ENCODE measurements at regions not wholly inside any gene's neighbourhood (a gene's known extent, or its start where the extent isn't known, plus 50 kb on each side); places are given as distances from the start of the nearest gene placed in this dataset.
A peak's percentile ranks its signal among the peaks of the same experiment; 100 is the strongest.

DNA sequence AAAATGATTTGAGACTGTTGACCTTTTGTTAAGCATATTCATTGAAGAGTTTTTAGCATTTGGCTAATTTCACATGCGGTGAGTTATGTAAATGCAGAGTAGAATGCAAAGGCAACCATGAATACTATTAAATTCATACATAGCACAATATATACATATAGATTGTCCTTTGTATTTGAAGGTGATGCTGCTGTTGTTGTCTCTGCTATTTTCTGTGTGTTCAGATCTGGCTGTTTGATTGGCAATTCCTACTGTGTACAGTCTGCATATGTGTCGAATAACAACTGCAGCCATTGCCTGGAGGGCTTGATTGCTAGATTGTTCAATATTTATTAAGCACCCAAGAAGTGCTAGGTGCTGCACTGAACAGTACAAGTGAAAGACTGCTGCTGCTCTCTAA, 187.4 kb downstream of the FOXG1 start:
- Histone ChIP-seq H3K36me3 (ENCODE audit: control insufficient read depth, insufficient read depth, low read length) (no peaks in the 10 kb centered on the region), H3K9ac (ENCODE audit: extremely low read depth, low read length, poor library complexity, severe bottlenecking) (no peak overlapping the region), H3K4me3 (ENCODE audit: low read length) (no peak overlapping the region), H3K27me3 (ENCODE audit: control insufficient read depth, insufficient read depth, low read length, poor library complexity, severe bottlenecking) (no peaks in the 10 kb centered on the region), H3K27ac (ENCODE audit: low read depth, low read length) (no peak overlapping the region), H3K4me1 (ENCODE audit: control insufficient read depth, insufficient read depth, low read length) (no peaks in the 10 kb centered on the region), H3K9me3 (ENCODE audit: control insufficient read depth, low read length) (no peaks in the 10 kb centered on the region)
- Mint-ChIP-seq H3K36me3 (ENCODE audit: low read depth) (no peaks in the 10 kb centered on the region), H3K4me1 (no peaks in the 10 kb centered on the region), H3K27ac (no peak overlapping the region), H3K4me3 (no peak overlapping the region), H3K27me3 (ENCODE audit: insufficient read depth) (peaks cover 7% of the 10 kb centered on the region), H3K9me3 (peaks cover 2% of the 10 kb centered on the region)
- TF ChIP-seq, protein P1, sequence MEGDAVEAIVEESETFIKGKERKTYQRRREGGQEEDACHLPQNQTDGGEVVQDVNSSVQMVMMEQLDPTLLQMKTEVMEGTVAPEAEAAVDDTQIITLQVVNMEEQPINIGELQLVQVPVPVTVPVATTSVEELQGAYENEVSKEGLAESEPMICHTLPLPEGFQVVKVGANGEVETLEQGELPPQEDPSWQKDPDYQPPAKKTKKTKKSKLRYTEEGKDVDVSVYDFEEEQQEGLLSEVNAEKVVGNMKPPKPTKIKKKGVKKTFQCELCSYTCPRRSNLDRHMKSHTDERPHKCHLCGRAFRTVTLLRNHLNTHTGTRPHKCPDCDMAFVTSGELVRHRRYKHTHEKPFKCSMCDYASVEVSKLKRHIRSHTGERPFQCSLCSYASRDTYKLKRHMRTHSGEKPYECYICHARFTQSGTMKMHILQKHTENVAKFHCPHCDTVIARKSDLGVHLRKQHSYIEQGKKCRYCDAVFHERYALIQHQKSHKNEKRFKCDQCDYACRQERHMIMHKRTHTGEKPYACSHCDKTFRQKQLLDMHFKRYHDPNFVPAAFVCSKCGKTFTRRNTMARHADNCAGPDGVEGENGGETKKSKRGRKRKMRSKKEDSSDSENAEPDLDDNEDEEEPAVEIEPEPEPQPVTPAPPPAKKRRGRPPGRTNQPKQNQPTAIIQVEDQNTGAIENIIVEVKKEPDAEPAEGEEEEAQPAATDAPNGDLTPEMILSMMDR (conservative IDR thresholded peaks at IDR 0.05) = no peak
- DNase-seq = no peak
- WGBS, 2 experiments (ENCODE audit: insufficient coverage in 1 of 2, insufficient read length in 1 of 2) = 95% methylated on average over 2 of the region's 2 CpGs; no CpG with 5 or more reads in 1 of the 2 experiments

DNA sequence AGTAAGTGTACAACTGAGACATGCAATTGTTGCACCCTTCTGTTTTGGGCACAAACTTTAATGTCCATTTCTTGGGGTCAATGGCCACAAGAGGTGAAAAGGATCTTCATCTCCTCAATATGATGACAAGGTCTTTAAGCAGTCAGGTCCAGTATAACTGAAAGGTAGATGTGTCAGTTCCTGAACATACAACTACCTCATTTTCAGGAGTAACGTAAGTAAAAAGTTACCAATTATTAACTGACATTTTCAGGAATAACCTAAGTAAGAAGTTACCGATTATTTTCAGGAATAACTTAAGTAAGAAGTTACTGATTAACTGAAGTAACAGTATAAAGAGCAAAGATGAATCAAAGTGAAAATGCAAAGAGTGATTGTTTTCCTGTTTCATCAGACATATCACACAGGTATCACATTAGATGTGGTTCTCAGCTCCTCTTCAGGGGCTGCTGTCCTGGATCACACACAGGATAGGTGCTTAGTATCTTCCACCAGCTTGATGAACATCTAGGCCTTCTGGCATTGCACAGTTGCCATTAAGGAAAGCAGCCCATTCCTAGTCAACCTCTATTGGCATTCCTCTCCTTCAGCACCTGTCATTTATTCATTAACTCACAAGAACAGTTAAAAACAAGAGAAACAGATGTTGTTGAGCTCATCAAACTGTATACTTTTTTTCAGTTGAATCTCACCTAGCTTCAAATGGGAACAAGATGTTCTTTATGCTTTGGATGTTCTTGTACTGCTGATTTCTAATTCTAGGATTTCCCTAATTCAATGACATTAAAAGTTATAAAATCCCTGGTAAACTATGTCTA, 200.0 kb downstream of the FOXG1 start:
- Mint-ChIP-seq H3K4me1 (peaks cover 5% of the 10 kb centered on the region), H3K9me3 (no peaks in the 10 kb centered on the region), H3K4me3 (no peak overlapping the region), H3K27me3 (ENCODE audit: insufficient read depth) (peaks cover 3% of the 10 kb centered on the region), H3K36me3 (ENCODE audit: low read depth) (no peaks in the 10 kb centered on the region), H3K27ac (no peak overlapping the region)
- Histone ChIP-seq H3K27me3 (ENCODE audit: control insufficient read depth, insufficient read depth, low read length, poor library complexity, severe bottlenecking) (no peaks in the 10 kb centered on the region), H3K36me3 (ENCODE audit: control insufficient read depth, insufficient read depth, low read length) (no peaks in the 10 kb centered on the region), H3K4me3 (ENCODE audit: low read length) (no peak overlapping the region), H3K9me3 (ENCODE audit: control insufficient read depth, low read length) (peaks cover 7% of the 10 kb centered on the region), H3K9ac (ENCODE audit: extremely low read depth, low read length, poor library complexity, severe bottlenecking) (no peak overlapping the region), H3K4me1 (ENCODE audit: control insufficient read depth, insufficient read depth, low read length) (no peaks in the 10 kb centered on the region), H3K27ac (ENCODE audit: low read depth, low read length) (no peak overlapping the region)
- 100% methylated on average over 1 to 2 of the region's 2 CpGs for WGBS, 2 experiments (ENCODE audit: insufficient coverage in 1 of 2, insufficient read length in 1 of 2)
- DNase-seq = no peak
- TF ChIP-seq, protein P1 (conservative IDR thresholded peaks at IDR 0.05) = no peak

DNA sequence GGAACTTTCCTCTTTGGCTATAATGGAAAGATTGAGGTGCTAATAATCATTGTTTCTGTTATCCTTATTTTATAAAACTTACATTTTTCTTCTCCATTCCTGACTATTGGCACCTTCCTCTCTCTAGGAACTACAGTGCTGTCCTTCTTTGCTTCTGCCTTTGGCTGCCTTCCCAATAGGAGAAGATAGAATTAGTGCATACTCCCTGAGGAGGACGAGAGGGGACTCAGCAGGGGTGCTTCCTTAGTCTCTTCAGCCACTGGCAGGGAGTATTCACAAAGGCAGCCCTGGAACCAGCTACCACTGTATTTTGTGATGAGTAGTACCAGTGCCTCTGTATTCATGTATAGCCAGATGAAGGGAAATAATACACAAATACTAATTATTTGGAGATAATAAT, 208.5 kb downstream of the FOXG1 start:
- Histone ChIP-seq H3K27ac (ENCODE audit: low read depth, low read length) (no peak overlapping the region), H3K9ac (ENCODE audit: extremely low read depth, low read length, poor library complexity, severe bottlenecking) (no peak overlapping the region), H3K4me3 (ENCODE audit: low read length) (no peak overlapping the region), H3K9me3 (ENCODE audit: control insufficient read depth, low read length) (no peaks in the 10 kb centered on the region), H3K4me1 (ENCODE audit: control insufficient read depth, insufficient read depth, low read length) (no peaks in the 10 kb centered on the region), H3K27me3 (ENCODE audit: control insufficient read depth, insufficient read depth, low read length, poor library complexity, severe bottlenecking) (no peaks in the 10 kb centered on the region), H3K36me3 (ENCODE audit: control insufficient read depth, insufficient read depth, low read length) (no peaks in the 10 kb centered on the region)
- DNase-seq = peak; percentile 76
- H3K9me3 Mint-ChIP-seq = no peaks in the 10 kb centered on the region
- H3K27ac Mint-ChIP-seq = no peak overlapping the region
- WGBS, 2 experiments (ENCODE audit: insufficient coverage in 1 of 2, insufficient read length in 1 of 2) = 17% methylated on average over 1 of the region's 1 CpG
- H3K4me3 Mint-ChIP-seq = no peak overlapping the region
- H3K36me3 Mint-ChIP-seq (ENCODE audit: low read depth) = no peaks in the 10 kb centered on the region
- H3K27me3 Mint-ChIP-seq (ENCODE audit: insufficient read depth) = no peaks in the 10 kb centered on the region
- TF ChIP-seq, protein P1 (conservative IDR thresholded peaks at IDR 0.05) = no peak
- peaks cover 14% of the 10 kb centered on the region for H3K4me1 Mint-ChIP-seq
